ENCODE measurements at regions not wholly inside any gene's neighbourhood (a gene's known extent, or its start where the extent isn't known, plus 50 kb on each side); places are given as distances from the start of the nearest gene placed in this dataset.

DNA sequence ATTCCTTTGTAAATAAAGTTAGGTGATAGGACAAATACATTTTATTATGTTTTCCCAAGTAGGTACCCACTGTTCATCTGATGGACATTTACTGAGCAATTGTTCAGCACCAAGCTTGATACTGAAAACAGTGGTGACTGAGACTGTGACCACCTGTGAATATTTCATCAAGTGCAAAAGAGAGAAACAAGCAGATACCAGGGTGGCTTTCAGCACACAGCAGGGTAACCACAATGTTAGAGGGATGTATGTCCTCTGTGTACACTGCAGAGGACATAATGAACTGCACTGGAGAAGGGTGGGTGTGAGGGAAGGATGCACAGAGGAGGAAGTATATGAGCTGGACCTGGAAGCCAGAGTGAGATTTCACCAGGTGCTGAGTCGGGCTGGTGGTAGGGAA, 411.8 kb downstream of the RAD51AP2 start:
- H3K79me2 ChIP-seq (replicated peaks; ENCODE audit: insufficient read depth): no peaks in the 10 kb centered on the region
- Mint-ChIP-seq H3K27me3 (ENCODE audit: insufficient read depth, low read depth, poor library complexity) (peaks cover 2% of the 10 kb centered on the region), H3K4me1 (no peaks in the 10 kb centered on the region), H3K27ac (no peak overlapping the region), H3K4me3 (no peak overlapping the region), H3K9me3 (no peaks in the 10 kb centered on the region), H3K36me3 (ENCODE audit: low read depth) (no peaks in the 10 kb centered on the region)
- no peak overlapping the region for H3K4me3 ChIP-seq
- H3K4me1 ChIP-seq (ENCODE audit: insufficient read depth): no peaks in the 10 kb centered on the region
- H2AFZ ChIP-seq: no peak overlapping the region
- no peaks in the 10 kb centered on the region for H3K9me2 ChIP-seq (ENCODE audit: insufficient read depth)
- no peaks in the 10 kb centered on the region for H3K27me3 ChIP-seq (ENCODE audit: insufficient read depth)
- ATAC-seq (no peak), DNase-seq (ENCODE audit: low spot score) (no peak)
- H4K20me1 ChIP-seq (replicated peaks; ENCODE audit: insufficient read depth): no peaks in the 10 kb centered on the region
- H3K27ac ChIP-seq (ENCODE audit: low read depth): no peak overlapping the region
- TF ChIP-seq ETS1 (IDR thresholded peaks at IDR 0.05): no peak
- no peak for TF ChIP-seq STAT1 (IDR thresholded peaks at IDR 0.05; ENCODE audit: unreplicated experiment)
- no peak for TF ChIP-seq POLR2AphosphoS5 (IDR thresholded peaks at IDR 0.05; ENCODE audit: low read depth)
- TF ChIP-seq CREB1 (CRISPR knock-in tag; IDR thresholded peaks at IDR 0.05; ENCODE audit: low read depth): no peak
- no peak for TF ChIP-seq ZNF114 (CRISPR knock-in tag; IDR thresholded peaks at IDR 0.05)
- TF ChIP-seq ZNF331 (CRISPR knock-in tag; IDR thresholded peaks at IDR 0.05; ENCODE audit: low read depth): no peak
- H3F3A ChIP-seq (replicated peaks; ENCODE audit: low read depth): no peaks in the 10 kb centered on the region
- no peaks in the 10 kb centered on the region for H3K36me3 ChIP-seq (ENCODE audit: insufficient read depth)
- no peak overlapping the region for H3K4me2 ChIP-seq

DNA sequence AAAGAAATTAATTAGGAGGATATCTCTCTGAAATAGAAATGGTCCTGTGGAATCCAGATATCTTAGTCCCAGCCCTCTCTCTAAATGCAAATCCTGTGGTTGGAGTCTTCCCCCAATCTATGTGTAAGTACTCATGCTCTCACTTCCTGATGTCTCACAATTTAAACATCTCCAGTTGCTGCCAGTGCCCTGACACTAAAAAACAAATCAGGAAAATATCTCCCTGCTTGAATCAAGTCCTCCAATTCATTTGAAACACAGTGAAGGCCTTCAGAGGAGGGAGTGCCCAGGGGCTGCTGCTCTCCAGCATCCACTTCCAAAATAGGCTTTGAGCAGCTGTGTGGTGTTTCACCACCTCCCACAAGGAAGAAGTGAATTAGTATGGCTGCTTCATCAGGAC, 413.8 kb downstream of the RAD51AP2 start:
- no peaks in the 10 kb centered on the region for H3K36me3 ChIP-seq (ENCODE audit: insufficient read depth)
- H3K27me3 ChIP-seq (ENCODE audit: insufficient read depth): no peaks in the 10 kb centered on the region
- TF ChIP-seq, protein P1, sequence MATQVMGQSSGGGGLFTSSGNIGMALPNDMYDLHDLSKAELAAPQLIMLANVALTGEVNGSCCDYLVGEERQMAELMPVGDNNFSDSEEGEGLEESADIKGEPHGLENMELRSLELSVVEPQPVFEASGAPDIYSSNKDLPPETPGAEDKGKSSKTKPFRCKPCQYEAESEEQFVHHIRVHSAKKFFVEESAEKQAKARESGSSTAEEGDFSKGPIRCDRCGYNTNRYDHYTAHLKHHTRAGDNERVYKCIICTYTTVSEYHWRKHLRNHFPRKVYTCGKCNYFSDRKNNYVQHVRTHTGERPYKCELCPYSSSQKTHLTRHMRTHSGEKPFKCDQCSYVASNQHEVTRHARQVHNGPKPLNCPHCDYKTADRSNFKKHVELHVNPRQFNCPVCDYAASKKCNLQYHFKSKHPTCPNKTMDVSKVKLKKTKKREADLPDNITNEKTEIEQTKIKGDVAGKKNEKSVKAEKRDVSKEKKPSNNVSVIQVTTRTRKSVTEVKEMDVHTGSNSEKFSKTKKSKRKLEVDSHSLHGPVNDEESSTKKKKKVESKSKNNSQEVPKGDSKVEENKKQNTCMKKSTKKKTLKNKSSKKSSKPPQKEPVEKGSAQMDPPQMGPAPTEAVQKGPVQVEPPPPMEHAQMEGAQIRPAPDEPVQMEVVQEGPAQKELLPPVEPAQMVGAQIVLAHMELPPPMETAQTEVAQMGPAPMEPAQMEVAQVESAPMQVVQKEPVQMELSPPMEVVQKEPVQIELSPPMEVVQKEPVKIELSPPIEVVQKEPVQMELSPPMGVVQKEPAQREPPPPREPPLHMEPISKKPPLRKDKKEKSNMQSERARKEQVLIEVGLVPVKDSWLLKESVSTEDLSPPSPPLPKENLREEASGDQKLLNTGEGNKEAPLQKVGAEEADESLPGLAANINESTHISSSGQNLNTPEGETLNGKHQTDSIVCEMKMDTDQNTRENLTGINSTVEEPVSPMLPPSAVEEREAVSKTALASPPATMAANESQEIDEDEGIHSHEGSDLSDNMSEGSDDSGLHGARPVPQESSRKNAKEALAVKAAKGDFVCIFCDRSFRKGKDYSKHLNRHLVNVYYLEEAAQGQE (IDR thresholded peaks at IDR 0.05; ENCODE audit: unreplicated experiment): no peak
- TF ChIP-seq ZNF114 (CRISPR knock-in tag; IDR thresholded peaks at IDR 0.05): no peak
- H3K4me1 ChIP-seq (ENCODE audit: insufficient read depth): no peaks in the 10 kb centered on the region
- no peaks in the 10 kb centered on the region for H3F3A ChIP-seq (replicated peaks; ENCODE audit: low read depth)
- no peaks in the 10 kb centered on the region for H4K20me1 ChIP-seq (replicated peaks; ENCODE audit: insufficient read depth)
- Mint-ChIP-seq H3K9me3 (no peaks in the 10 kb centered on the region), H3K36me3 (ENCODE audit: low read depth) (no peaks in the 10 kb centered on the region), H3K4me1 (no peaks in the 10 kb centered on the region), H3K27me3 (ENCODE audit: insufficient read depth, low read depth, poor library complexity) (peaks cover 2% of the 10 kb centered on the region), H3K4me3 (no peak overlapping the region), H3K27ac (no peak overlapping the region)
- H3K79me2 ChIP-seq (replicated peaks; ENCODE audit: insufficient read depth): no peaks in the 10 kb centered on the region
- H3K27ac ChIP-seq (ENCODE audit: low read depth): no peak overlapping the region
- H2AFZ ChIP-seq: no peak overlapping the region
- ATAC-seq: no peak
- no peak overlapping the region for H3K4me2 ChIP-seq
- no peaks in the 10 kb centered on the region for H3K9me2 ChIP-seq (ENCODE audit: insufficient read depth)
- no peak overlapping the region for H3K4me3 ChIP-seq
- no peak for DNase-seq (ENCODE audit: low spot score)

Data from GM23338 (cell line).